GM18858 (cell line): ENCODE measurements at regions not wholly inside any gene's neighbourhood (a gene's known extent, or its start where the extent isn't known, plus 50 kb on each side); places are given as distances from the start of the nearest gene placed in this dataset.
"Not testable (repeated sequence)": the region's sequence is repeated elsewhere in the genome, so short reads cannot be mapped to it uniquely, and the experiment has no call there.

Experiments used
- ATAC-seq: cut with Tn5 transposase; IDR thresholded peaks from one replicate; pipeline ENCODE4 v1.9.1; 2021; ENCODE audit not compliant: unreplicated experiment

DNA sequence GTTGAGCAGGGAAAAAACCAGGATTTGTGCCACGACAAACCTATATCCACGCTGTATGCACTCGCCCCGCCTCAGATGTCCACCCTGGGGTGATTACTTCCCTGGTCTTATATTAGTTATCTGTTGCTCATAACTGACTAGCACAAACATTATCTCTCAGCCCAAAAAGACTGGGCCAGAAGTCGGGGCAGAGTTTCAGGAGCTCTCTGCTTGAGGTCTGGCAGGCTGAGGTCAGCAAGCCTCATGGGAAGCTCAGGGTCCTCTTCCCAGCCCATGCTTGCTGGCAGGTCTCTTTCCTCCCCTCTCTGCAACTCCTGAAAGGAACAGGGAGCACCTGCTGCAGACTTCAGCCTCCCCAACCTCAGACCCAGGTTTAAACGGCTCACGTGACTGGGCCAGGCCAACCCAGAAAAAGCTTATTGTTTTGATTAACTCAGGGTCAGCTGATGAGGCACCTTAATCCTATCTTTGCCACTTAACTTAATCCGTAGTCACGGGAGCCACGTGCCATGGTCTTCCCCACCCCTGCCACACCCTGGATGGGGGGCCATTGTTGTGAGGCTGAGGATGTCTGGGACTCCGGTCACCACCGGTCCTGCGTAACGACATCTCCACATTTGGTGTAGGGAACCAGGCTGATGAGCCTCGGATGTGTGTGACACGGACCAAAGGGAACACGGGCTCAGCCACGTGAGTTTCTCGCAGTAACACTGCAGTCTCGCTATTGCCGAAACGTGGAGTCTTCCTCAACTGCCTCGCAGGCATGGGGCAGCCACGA is 123.7 kb upstream of the IRX4 start:
- ATAC-seq = no peak

DNA sequence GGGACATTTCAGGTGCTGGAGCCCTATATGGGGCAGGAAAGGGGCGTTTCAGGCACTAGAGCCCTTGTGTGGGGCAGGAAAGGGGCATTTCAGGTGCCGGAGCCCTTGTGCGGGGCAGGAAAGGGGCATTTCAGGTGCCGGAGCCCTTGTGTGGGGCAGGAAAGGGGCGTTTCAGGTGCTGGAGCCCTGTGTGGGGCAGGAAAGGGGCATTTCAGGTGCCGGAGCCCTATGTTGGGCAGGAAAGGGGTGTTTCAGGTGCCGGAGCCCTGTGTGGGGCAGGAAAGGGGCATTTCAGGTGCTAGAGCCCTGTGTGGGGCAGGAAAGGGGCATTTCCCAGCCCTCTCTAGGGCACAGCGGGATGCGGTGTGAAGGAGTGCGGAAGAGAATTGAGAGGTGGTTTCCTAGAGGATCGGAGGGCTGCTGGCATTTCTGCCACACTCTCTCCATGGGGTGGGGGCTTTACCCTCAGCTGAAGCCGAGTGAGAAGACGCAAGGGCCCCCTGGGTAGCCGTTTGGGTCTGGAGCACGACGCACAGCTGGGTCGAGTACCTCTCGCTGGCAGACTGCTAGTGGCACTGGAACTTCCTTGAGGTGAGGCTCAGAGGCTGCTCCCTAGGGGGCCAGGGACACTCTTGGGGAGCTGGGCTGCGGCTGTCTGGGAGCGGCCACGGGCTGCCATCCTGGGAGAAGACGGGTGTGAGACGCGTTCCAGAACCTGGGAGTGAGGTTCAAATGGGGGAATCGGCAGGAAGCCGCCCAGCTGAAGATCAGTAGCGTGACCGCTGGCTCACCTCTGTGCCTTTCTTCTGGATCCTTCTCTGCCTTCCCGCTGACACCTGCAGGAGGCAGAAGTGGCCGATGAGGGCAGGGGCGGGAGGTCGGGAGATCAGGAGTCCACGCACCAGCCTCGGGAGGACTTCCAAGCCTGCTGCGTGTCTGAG is 122.6 kb upstream of the IRX4 start:
- no peak for ATAC-seq

DNA sequence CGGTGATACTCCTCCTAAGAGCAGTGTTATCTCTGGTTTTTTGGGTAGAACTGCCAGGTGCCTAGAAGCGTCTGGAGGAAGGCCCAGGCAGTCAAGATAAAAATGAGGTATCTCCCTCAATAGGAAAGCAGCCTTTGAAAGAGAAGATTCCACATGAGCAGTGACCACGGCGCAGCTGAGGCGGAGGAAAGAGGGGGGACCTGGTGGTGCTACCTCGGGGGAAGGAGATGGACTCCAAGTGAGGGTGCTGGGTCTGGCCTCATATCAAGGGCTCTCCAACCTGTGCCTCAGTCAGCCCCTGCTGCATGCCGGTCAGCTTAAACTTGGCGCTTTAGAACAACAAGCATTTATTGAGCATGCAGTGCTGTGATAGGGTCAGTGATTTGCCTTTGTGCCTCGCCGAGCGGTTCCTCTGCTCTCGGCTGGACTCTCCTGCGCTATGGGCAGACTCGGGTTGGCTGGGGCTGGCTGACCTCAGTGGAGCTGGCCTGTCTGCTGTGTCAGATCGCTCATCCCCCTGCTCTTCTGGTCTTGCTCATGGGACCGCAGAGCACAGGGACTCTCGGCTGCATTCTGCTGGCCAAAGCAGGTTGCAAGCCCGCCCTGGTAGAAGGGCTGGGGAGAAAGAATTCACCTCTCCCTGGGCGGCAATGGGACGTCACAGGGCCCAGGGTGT is 121.1 kb upstream of the IRX4 start:
- ATAC-seq = no peak

DNA sequence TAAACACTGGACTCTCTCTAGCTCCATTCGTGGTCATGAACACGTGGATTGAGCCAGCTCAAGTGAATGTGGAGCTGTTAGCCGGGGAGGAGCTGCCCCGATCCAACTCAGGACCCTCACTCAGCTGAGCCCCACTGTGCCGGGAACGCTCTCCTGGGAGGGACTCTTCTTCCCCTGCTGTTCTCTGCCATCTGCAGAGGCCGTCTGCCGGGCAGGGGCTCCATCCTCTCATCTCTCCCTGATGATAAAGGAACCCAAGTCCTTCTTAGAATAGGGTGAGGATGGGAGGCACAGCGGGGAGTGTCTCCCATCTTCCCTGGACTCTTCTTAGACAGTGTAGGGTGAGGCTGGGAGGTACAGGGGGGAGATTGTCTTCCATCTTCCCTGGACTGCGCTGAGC is 120.5 kb upstream of the IRX4 start:
- no peak for ATAC-seq

DNA sequence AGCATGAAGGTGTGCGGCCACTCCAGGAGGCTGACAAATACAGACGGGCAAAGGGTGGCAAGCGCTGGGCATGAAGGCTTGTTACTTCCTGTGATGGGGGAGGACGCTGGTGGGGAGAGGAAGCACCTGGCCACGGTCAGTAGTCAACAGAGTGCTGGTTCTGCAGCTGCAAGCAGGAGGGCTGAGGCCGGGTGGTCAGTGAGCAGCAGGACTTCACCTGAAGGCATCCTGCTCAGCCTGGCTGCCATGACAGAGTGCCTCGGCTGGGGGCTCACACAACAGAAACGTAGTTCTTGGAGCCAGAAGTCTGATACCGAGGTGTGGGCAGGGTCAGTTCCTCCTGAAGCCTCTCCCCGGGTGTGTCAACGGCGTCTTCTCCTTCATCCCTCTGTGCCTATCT is 118.6 kb upstream of the IRX4 start:
- ATAC-seq = no peak

DNA sequence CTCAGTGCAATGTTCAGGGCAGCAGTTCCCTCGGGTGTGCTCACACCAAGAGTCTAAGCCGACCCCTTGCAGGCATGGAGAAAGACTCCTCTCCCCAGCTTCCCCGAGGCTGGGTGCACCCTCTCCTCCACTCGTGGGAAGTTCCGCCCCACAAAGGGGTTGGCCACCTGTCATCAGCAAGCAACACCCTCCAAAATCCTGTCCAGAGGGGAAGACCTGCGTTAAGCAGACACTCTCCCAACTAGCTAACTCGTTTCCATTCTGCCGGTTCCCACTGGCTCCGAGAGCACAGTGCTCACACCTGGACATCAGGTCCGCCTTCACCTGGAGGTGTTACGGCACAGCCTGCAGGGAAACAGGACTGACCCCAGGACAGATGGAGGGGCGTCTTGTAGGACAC is 117.9 kb upstream of the IRX4 start:
- no peak for ATAC-seq

DNA sequence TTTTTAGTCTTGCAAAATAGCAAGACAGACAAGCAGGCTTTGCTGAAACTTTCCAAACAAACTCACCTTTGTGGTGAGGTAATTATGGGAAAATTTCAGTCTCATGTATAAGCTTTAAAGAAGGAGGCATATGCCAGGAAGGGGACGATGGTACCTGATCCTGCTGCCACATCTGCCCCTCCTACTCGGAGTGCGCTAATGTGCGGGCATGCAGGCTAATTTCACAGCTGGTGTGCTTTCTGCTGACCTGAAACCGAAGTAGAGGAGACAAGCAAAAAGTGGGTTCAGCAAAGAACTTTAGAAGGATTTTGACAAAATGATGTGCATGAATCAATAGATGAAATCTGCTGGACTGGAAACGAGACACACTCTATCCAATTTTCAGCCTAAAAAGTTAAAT is 117.1 kb upstream of the IRX4 start:
- ATAC-seq = no peak

DNA sequence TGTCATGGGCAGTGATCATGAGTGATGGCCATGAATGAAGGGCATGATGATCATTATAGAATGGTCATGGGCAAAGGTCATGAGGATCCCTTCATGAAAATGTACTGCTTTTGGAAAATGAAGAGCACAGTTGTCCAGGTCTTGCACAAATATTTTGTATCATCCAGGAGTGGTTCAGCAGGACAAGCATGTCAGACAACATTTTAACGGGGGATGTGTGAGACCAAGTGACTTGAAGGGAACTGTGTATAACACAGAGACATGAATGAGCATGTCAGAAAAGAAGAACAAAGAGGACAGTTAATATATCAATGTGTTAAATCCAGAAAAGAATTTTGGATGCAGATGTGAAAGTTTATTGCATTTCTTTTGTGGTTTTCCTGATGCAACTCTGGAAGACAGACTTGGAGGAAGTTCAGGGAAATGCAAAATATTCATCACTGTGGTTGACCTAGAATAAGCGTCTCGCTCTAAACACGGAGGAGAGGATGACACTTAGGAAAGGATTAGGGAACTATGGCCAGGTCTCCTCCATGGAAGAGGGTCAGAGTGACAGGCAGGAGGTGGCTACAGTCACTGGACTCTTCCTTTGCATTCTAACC is 116.1 kb upstream of the IRX4 start:
- ATAC-seq = no peak

DNA sequence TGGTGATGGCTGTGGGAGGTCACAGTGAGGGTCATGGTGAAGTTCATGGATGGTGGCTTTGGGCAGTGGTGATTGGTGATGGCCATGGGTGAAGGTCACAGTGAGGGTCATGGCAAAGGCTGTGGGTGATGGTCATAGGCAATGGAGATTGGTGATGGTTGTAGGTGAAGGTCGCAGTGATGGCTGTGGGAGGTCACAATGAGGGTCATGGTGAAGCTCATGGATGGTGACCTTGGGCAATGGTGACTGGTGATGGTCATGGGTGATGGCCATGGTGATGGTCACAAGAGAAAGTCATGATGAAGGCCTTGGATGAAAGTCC is 115.6 kb upstream of the IRX4 start:
- ATAC-seq = no peak

DNA sequence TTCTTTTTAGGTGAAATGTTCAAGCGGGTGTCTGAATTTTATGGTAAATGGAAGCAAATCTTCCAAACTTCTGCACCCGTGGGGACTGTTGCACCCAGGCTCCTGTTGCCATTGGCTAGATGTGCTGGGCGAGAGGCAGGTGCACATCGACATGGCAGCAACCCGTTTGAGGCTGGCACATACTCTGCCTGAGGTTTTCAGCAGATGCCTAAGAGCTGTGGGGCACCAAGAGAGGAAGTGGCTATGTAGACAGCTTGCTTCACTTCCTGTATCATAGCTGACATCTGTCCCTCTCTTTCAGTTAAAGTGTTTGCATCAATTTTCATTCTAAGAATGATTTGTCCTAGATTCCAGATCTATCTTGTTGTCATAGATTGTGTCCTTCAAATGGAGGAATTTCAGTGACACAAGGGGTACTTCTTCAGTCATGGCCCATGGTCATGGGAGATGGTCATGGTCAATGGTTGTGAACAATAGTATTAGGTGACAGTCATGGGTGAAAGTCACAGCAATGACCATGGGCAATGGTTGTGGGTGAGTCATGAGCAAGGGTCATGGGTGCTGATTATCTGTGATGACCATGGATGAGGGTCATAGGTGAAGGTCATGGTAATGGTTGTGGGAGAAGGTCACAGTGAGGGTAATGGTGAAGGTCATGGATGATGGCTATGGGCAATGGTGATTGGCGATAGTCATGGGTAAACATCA is 115.1 kb upstream of the IRX4 start:
- no peak for ATAC-seq

DNA sequence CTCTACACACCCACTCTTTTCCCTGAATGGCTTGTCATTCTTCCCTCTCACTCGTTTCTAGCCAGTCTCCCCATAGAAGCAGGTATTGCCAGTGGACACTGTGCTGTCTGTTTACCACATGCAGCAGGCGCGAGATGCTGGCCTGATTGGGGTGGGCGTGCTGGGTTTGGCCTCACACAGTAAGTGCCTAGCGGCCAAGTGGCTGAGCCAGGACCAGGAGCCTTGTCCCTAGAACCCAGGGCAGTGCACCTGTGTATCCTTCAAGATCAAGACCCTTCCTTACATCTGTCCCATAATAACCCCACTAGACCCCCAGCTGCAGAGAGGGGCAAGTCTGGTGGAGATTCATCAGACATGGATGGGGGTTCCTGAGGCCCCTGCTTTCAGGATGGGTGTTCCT is 112.8 kb upstream of the IRX4 start:
- no peak for ATAC-seq

DNA sequence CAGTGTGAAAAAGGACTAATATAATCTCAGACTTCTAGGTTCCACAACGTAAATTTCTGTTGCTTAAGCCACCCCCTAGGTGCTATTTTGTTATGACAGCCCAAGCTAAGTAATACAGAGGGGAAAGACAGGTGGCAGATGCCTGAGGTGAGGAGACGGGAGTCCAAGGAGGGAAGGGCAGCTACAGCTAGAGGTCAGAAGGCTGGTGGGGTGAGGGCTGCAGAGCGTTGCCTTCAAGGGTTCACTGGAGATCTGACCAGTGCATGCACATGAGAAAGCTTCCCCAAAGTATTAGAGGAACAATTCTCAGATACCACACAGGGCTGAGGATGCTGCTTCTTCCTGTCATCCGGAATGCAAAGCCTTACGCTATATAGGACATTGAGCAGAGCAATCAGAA is 104.7 kb upstream of the IRX4 start:
- ATAC-seq = no peak

DNA sequence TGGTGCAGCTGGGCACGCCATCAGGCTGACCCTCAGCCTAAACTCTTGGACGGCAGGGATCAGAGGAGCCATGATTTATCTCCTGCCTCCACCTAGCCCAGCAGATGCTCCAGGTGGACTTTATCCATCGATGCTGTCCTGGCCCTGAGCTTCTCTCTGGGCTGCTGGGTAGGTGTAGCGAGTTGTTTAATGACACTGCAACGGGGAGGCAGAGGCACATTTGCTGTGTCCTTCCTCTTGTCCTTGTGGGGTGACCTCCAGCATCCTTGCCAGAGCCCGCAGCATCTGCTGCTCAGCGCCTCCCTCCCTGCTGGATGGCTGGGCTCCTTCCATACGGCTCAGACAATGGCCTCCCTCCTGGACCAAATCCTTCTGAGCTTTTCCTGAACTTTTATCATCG is 103.1 kb upstream of the IRX4 start:
- ATAC-seq = no peak

DNA sequence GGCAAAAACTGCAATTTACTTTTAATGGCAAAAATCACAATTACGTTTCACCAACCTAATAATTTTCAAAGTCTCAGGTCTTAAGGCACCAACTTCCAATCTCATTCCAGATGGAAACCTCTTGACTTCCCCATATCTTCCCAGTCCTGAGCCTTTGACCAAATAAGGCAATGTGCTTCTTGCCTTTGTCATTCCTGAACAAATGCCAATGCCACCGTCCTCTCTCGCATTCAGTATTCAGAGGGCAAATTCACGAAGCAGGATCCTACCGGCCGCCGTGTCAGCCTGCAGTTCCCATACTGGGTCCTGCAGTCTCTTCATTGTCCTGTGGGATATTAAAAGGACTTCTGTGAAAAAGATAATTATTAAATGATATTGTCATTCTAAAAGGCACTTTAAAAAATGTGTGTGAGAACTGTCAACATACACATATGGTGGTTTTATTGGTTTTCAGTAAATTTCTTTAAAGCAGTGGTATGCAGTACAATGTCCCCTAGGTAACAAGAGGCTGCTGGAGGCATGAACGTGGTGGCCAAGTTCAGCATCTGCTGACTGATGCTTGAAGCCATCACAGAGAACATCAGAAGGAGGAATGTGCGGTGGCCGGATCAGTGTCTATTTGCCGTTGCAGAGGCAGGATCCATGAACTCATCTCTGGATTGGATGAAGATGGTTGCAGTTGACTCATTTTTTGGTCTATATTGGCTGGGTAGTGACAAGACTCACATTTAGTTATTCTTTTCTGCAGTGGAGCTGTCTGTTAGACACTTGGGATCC is 101.4 kb upstream of the IRX4 start:
- ATAC-seq = no peak

DNA sequence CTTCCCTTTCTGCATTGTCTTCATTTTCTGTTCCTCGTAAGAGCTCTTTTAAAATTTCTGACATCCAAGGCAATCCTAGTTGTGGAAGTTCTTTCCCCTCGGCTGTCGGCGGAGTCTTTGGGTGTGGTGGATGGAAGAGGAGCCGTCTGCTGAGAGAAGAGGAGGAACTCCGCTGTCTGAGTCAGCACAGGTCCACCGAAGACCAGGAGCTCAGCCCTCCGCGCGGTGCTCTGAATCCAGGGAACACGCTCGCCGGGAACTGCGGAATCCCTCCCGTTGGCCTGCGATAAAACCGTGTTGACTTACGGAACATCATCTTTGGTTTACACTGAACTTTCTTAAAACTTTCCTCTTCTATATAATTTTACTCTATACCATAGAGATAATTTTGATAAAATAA is 100.7 kb upstream of the IRX4 start:
- no peak for ATAC-seq

DNA sequence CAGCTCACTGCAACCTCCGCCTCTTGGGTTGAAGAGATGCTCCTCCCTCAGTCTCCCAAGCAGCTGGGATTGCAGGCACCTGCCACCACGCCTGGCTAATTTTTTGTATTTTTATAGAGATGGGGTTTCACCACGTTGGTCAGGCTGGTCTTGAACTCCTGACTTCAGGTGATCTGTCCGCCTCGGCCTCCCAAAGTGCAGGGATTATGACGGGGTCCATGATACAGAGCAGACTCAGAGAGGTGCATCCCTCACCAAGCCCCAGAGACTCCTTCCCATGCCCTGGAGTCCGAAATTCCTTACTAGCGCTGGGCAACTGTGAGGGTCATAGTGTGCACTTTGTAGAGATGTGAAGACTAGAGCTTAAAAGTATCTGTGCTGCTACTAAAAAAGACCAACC is 99.8 kb upstream of the IRX4 start:
- not testable (repeated sequence) for ATAC-seq

DNA sequence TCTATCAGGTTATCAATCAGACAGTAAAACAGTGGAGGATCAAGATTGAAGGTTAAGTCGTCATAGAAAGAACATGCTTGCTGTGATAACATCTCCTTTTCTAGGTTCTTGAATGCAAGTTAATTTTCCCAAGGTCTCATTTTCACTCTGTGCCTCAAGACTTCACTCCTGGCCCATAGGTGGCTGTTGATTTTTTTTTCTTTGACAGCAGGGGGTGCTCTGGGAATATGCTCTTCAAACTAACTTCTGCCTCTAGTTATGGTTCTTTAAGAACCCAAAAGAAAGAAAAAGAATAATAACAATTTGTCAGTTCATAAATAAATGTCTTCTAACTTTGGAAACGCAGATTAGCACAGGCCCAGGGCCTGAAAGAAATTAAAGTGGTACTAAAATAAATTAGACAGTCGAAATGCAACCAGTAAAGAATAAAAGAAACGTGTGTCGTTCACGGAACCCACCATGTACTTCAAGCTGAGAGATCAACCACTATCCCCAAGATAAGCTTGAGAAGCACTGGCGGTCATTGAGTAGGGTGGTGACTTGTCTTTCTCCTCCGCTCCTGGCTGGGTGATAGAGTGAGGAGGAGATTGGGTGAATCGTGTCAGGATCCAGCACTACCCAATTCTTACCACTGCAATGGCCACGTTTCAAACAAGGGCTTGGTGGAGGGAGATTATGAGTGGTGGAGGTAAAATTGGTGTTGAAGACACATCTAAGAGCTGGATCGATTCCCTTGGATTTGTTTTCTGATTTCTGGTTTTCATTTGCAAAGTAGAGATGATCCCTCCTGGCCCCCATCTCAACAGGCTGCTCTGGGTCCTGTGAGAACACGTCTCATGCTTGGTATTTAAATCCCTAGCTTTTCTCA is 93.4 kb upstream of the IRX4 start:
- no peak for ATAC-seq

DNA sequence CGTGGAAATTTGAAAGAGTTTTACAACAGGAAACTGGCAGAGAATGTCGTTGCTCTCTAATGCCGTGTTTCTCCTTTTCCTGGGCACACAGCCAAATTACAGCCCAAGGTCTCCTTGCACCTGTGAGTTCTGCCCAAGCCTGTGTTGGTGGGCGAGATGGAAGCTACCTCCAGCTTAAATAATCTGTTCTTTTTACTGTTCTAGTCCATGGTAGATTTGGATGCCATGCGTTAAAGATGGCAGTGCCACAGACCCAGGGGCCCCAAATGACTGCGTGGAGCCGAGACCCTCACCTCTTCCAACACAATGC is 92.6 kb upstream of the IRX4 start:
- no peak for ATAC-seq
